HepG2 (cell line): ENCODE measurements at regions not wholly inside any gene's neighbourhood (a gene's known extent, or its start where the extent isn't known, plus 50 kb on each side); places are given as distances from the start of the nearest gene placed in this dataset.

Experiments used
- ATAC-seq: fragments of 200-7000 bp; cut with Tn5 transposase; 3 replicates; pipeline ENCODE4 v1.9.1; 2020; ENCODE audit warnings: mild to moderate bottlenecking, moderate library complexity
- BruUV-seq: library from RNA; stranded (reverse); fragments of 400-500 nt; replicated peaks from 2 replicates; lab custom pipeline; 2021; lab: Mats Ljungman, UMichigan
- CTCF ChIA-PET: fragments of 300-600 bp; formaldehyde crosslinking; extraction: SDS; loops from one replicate; lab custom pipeline; 2021; ENCODE audit warnings: low total read pairs, inconsistent platforms, low intra/inter-chr PET ratio; lab: Yijun Ruan, JAX
- POLR2A ChIA-PET: fragments of 350-600 bp; sonication (Branson Sonifier 250); formaldehyde crosslinking; loops from one replicate; lab custom pipeline; 2020; ENCODE audit warnings: antibody characterized with exemption, inconsistent platforms; lab: Yijun Ruan, JAX
- DNase-seq: peaks from one replicate; pipeline ENCODE4 v3.0.0-alpha.2; 2015; ENCODE audit warnings: low spot score
- FAIRE-seq: peaks from 3 replicates; lab custom pipeline; 2011; peaks lifted over from hg19 to GRCh38; lab: Jason Lieb, UNC
- H2AFZ ChIP-seq: one replicate; pipeline ENCODE4 v1.6.1; 2011; ENCODE audit warnings: low read length, inconsistent platforms
- H3K27ac ChIP-seq: fragments of 300-600 bp; 3 replicates; pipeline ENCODE4 v1.8.0; 2011; ENCODE audit warnings: mixed run types, mild to moderate bottlenecking, mixed read lengths, low read length, inconsistent platforms; ENCODE audit not compliant: insufficient read depth; ENCODE audit errors: extremely low read length
- H3K27me3 ChIP-seq, 2 experiments: fragments of 200-600 bp in 1 of 2; 2 replicates in 1 of 2; 3 replicates in 1 of 2; pipeline versions ENCODE4 v1.6.0 to v1.8.0; 2011; ENCODE audit warnings: low read length in 2 of 2, mild to moderate bottlenecking in 2 of 2, moderate library complexity in 2 of 2, inconsistent platforms in 1 of 2; ENCODE audit not compliant: insufficient read depth in 2 of 2, control insufficient read depth in 1 of 2
- H3K36me3 ChIP-seq, 2 experiments: fragments of 200-600 bp in 1 of 2; replicated peaks in 1 of 2; 2 replicates in 1 of 2; 3 replicates in 1 of 2; pipeline versions ENCODE4 v1.5.1 to v1.8.0; 2011; ENCODE audit warnings: low read length in 2 of 2, inconsistent platforms in 1 of 2; ENCODE audit not compliant: insufficient read depth in 2 of 2, control insufficient read depth in 1 of 2
- H3K4me1 ChIP-seq: 2 replicates; pipeline ENCODE4 v1.5.1; 2012; ENCODE audit warnings: low read length, inconsistent platforms; ENCODE audit not compliant: insufficient read depth
- H3K4me2 ChIP-seq: 2 replicates; pipeline ENCODE4 v1.6.0; 2011; ENCODE audit warnings: low read depth, low read length, inconsistent platforms
- H3K4me3 ChIP-seq, 3 experiments: fragments of 200-600 bp in 1 of 3; sonication (generic), shearing (Covaris generic) in 1 of 3; replicated peaks in 1 of 3; 2 replicates each; pipeline ENCODE4 v1.5.1; 2011 to 2016; ENCODE audit warnings: low read length in 3 of 3, inconsistent platforms in 2 of 3, low read depth in 2 of 3, mild to moderate bottlenecking in 2 of 3, control low read depth in 1 of 3, mixed read lengths in 1 of 3; ENCODE audit not compliant: insufficient read depth in 1 of 3
- H3K79me2 ChIP-seq: one replicate; pipeline ENCODE4 v1.6.1; 2011; ENCODE audit warnings: low read length, inconsistent platforms; ENCODE audit not compliant: insufficient read depth
- H3K9ac ChIP-seq: 2 replicates; pipeline ENCODE4 v1.6.0; 2011; ENCODE audit warnings: mild to moderate bottlenecking, low read depth, low read length, inconsistent platforms; ENCODE audit not compliant: insufficient read depth
- H3K9me3 ChIP-seq: 2 replicates; pipeline ENCODE4 v1.5.1; 2012; ENCODE audit warnings: mild to moderate bottlenecking, low read length
- H4K20me1 ChIP-seq: 2 replicates; pipeline ENCODE4 v1.6.0; 2011; ENCODE audit warnings: inconsistent platforms, mild to moderate bottlenecking, low read length, moderate library complexity; ENCODE audit not compliant: insufficient read depth
- HDAC6 ChIP-seq: fragments of 200-600 bp; sonication (generic); IDR thresholded peaks from 2 replicates; pipeline ENCODE4 v1.7.0; 2017; ENCODE audit warnings: mild to moderate bottlenecking, antibody characterized with exemption, low read length, low read depth
- MAFF ChIP-seq: IDR thresholded peaks from 2 replicates; pipeline ENCODE4 v1.6.1; 2011; ENCODE audit warnings: low read depth, low read length, improper control_type of control experiment
- SP140L ChIP-seq: sonication (generic); formaldehyde crosslinking; IDR thresholded peaks from 2 replicates; pipeline ENCODE4 v1.4.0; 2020; ENCODE audit warnings: missing genetic modification reagents, borderline replicate concordance
- ZNF446 ChIP-seq: sonication (generic); formaldehyde crosslinking; IDR thresholded peaks from 2 replicates; pipeline ENCODE4 v1.5.0; 2020; ENCODE audit warnings: mild to moderate bottlenecking, missing genetic modification reagents
- ZNF850 ChIP-seq: sonication (generic); formaldehyde crosslinking; conservative IDR thresholded peaks from 2 replicates; pipeline ENCODE4 v1.9.0; 2021; ENCODE audit warnings: mild to moderate bottlenecking, missing genetic modification reagents
- WGBS: methylation state at CpG from one replicate; pipeline ENCODE4 v1.1.6; 2017; ENCODE audit warnings: low lambda C conversion rate; 5-methylcytosine and 5-hydroxymethylcytosine counted together
- in situ Hi-C: cut with HindIII; loops from 2 replicates; pipeline ENCODE4 v1.10.0; 2017; ENCODE audit warnings: low pct_unique_long_range_greater_than_20kb; ENCODE audit not compliant: extremely low pct_ligation_motif_present
- intact Hi-C: fragments of 100-400 bp; cut with micrococcal nuclease; formaldehyde crosslinking; loops from one replicate; pipeline ENCODE4 v1.10.0; 2022; ENCODE audit not compliant: unreplicated experiment
- TF ChIP-seq, protein P1 (sequence below): IDR thresholded peaks from 2 replicates; pipeline ENCODE4 v1.6.1; 2016; ENCODE audit warnings: low read depth
- TF ChIP-seq, protein P2 (sequence below): sonication (generic); formaldehyde crosslinking; IDR thresholded peaks from 2 replicates; pipeline ENCODE4 v1.4.0; 2020; ENCODE audit warnings: missing genetic modification reagents
- TF ChIP-seq, protein P3 (sequence below): sonication (generic); formaldehyde crosslinking; IDR thresholded peaks from 2 replicates; pipeline ENCODE4 v1.9.0; 2022; ENCODE audit warnings: missing genetic modification reagents, mild to moderate bottlenecking, borderline replicate concordance
- TF ChIP-seq, protein P4 (sequence below): sonication (generic); formaldehyde crosslinking; IDR thresholded peaks from 2 replicates; pipeline ENCODE4 v1.8.0; 2022; ENCODE audit warnings: missing genetic modification reagents, mild to moderate bottlenecking, borderline replicate concordance

DNA sequence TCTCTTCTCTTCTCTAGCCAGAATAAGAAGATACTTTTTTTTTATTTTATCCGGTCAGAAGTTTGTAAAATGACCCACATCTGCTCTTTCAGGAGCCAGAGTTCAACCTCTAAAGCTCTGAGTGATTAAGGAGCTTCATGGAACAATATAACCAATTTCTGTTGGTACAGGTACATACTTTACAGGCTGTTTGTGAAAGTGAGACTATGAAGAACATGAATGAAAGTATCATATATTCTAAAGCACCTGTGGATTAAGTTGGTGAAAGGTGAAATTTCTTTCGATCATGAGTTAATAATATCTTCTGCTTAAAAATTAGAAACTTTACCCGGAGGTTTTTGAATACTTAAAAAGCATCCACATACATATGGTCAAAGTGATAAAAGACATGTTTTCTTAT lies 65.2 kb downstream of the DMRT2 start (continued):
- no peak for TF ChIP-seq ZNF446 (CRISPR knock-in tag)
- TF ChIP-seq, protein P1, sequence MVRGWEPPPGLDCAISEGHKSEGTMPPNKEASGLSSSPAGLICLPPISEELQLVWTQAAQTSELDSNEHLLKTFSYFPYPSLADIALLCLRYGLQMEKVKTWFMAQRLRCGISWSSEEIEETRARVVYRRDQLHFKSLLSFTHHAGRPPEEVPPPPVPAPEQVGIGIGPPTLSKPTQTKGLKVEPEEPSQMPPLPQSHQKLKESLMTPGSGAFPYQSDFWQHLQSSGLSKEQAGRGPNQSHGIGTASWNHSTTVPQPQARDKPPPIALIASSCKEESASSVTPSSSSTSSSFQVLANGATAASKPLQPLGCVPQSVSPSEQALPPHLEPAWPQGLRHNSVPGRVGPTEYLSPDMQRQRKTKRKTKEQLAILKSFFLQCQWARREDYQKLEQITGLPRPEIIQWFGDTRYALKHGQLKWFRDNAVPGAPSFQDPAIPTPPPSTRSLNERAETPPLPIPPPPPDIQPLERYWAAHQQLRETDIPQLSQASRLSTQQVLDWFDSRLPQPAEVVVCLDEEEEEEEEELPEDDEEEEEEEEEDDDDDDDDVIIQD (CRISPR knock-in tag) = no peak

DNA sequence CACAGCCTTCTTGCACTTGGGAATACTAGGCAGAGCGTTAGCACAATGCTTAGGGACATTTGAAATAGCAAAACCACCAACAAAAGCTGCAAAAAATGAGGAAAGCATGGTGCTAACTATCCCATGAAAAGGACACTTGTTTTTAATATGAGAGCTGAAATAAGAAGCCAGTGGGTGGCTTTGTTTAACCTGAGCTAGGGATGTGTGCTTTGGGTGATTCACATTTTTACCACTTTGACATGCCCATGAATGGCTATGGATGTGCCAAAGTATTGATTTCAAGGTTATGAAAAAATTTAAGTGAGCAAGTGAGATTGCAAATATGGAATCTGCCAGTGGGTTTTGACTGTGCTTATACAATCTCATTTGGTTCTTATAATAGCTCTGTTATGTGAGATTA lies 67.3 kb downstream of the DMRT2 start:
- DNase-seq (no peak), FAIRE-seq (no peak), ATAC-seq (no peak)
- 0% methylated on average over 1 of the region's 1 CpG for WGBS
- Histone ChIP-seq H3K9ac (no peak overlapping the region), H2AFZ (no peak overlapping the region), H3K4me3 (no peak overlapping the region), H3K36me3 (no peaks in the 10 kb centered on the region), H3K79me2 (no peaks in the 10 kb centered on the region), H3K27me3 (no peaks in the 10 kb centered on the region), H4K20me1 (no peaks in the 10 kb centered on the region), H3K9me3 (no peaks in the 10 kb centered on the region), H3K27ac (no peak overlapping the region), H3K4me2 (no peak overlapping the region), H3K4me1 (no peaks in the 10 kb centered on the region)
- no TSS peak for BruUV-seq
- ChIA-PET POLR2A (no interaction called here), CTCF (no interaction called here)
- intact Hi-C loops (no loop called here), in situ Hi-C loops (no loop called here)
- TF ChIP-seq, protein P2, sequence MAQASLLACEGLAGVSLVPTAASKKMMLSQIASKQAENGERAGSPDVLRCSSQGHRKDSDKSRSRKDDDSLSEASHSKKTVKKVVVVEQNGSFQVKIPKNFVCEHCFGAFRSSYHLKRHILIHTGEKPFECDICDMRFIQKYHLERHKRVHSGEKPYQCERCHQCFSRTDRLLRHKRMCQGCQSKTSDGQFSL (CRISPR knock-in tag) = no peak
- TF ChIP-seq ZNF850 (CRISPR knock-in tag) (no peak), HDAC6 (no peak), MAFF (no peak), SP140L (no peak)
- TF ChIP-seq, protein P3, sequence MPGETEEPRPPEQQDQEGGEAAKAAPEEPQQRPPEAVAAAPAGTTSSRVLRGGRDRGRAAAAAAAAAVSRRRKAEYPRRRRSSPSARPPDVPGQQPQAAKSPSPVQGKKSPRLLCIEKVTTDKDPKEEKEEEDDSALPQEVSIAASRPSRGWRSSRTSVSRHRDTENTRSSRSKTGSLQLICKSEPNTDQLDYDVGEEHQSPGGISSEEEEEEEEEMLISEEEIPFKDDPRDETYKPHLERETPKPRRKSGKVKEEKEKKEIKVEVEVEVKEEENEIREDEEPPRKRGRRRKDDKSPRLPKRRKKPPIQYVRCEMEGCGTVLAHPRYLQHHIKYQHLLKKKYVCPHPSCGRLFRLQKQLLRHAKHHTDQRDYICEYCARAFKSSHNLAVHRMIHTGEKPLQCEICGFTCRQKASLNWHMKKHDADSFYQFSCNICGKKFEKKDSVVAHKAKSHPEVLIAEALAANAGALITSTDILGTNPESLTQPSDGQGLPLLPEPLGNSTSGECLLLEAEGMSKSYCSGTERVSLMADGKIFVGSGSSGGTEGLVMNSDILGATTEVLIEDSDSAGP (CRISPR knock-in tag) = no peak
- TF ChIP-seq, protein P4, sequence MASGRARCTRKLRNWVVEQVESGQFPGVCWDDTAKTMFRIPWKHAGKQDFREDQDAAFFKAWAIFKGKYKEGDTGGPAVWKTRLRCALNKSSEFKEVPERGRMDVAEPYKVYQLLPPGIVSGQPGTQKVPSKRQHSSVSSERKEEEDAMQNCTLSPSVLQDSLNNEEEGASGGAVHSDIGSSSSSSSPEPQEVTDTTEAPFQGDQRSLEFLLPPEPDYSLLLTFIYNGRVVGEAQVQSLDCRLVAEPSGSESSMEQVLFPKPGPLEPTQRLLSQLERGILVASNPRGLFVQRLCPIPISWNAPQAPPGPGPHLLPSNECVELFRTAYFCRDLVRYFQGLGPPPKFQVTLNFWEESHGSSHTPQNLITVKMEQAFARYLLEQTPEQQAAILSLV (CRISPR knock-in tag) = no peak
